ENCODE measurements at regions not wholly inside any gene's neighbourhood (a gene's known extent, or its start where the extent isn't known, plus 50 kb on each side); places are given as distances from the start of the nearest gene placed in this dataset.

- Histone ChIP-seq H3K27me3 (ENCODE audit: insufficient read depth, low read length, poor library complexity, severe bottlenecking) (no peaks in the 10 kb centered on the region), H3K36me3 (ENCODE audit: insufficient read depth, low read length) (no peaks in the 10 kb centered on the region), H3K4me1 (ENCODE audit: insufficient read depth, low read length) (no peaks in the 10 kb centered on the region), H3K27ac (ENCODE audit: low read depth, low read length) (no peak overlapping the region), H3K9me3 (ENCODE audit: low read length) (no peaks in the 10 kb centered on the region), H3K4me3 (ENCODE audit: low read length) (no peak overlapping the region)
- H3K27ac Mint-ChIP-seq: no peak overlapping the region
- no peaks in the 10 kb centered on the region for H3K27me3 Mint-ChIP-seq
- H3K9me3 Mint-ChIP-seq: peaks cover 2 to 12% (median 9%) of the 10 kb centered on the region in 5 donors
- DNase-seq: no peak
- no peak overlapping the region for H3K4me3 Mint-ChIP-seq
- ChIA-PET POLR2A (no interaction called here), CTCF (interaction anchor here (1.4 kb wide), 1 partner anchor 8 kb away, joined by 3 read pairs; no protein-coding TSS in a partner anchor)
- peaks cover 0 to 5% (median 2%) of the 10 kb centered on the region in 3 donors for H3K4me1 Mint-ChIP-seq
- peaks cover under 1 to 19% (median 5%) of the 10 kb centered on the region in 3 donors for H3K36me3 Mint-ChIP-seq
Observed at GRCh38 chr5:67530609-67531255, 334.1 kb upstream of the CD180 start.

- CTCF ChIA-PET: interaction anchor here (1.6 kb wide), 1 partner anchor 12 kb away, joined by 4 read pairs; no protein-coding TSS in a partner anchor
- no peak for DNase-seq
- Histone ChIP-seq H3K36me3 (ENCODE audit: insufficient read depth, low read length) (no peaks in the 10 kb centered on the region), H3K27ac (ENCODE audit: low read depth, low read length) (no peak overlapping the region), H3K4me1 (ENCODE audit: insufficient read depth, low read length) (no peaks in the 10 kb centered on the region), H3K4me3 (ENCODE audit: low read length) (no peak overlapping the region), H3K27me3 (ENCODE audit: insufficient read depth, low read length, poor library complexity, severe bottlenecking) (no peaks in the 10 kb centered on the region), H3K9me3 (ENCODE audit: low read length) (no peaks in the 10 kb centered on the region)
- Mint-ChIP-seq H3K27ac (no peak overlapping the region), H3K4me1 (peaks cover 0 to 5% (median 2%) of the 10 kb centered on the region in 3 donors), H3K4me3 (no peak overlapping the region), H3K27me3 (no peaks in the 10 kb centered on the region), H3K9me3 (peaks cover 2 to 14% (median 9%) of the 10 kb centered on the region in 5 donors), H3K36me3 (peaks cover 1 to 24% (median 5%) of the 10 kb centered on the region in 3 donors)
- POLR2A ChIA-PET: no interaction called here
Observed at GRCh38 chr5:67528953-67529352, 332.4 kb upstream of the CD180 start.

DNA sequence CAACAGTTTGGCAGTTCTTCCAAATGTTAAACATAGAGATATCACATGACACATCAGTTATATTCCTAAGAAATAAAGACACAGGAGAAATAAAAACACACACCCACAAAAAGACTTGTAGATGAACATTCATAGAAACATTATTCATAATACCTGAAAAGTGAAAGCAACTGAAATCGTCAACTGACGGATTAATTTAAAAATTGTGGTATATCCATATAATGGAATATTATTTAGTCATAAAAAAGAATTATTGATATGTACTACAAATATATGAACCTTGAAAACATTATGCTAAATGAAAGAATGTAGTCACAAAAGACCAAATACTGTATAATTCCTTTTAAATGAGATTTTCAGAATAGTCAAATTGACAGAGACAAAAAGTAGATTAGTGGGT, 330.2 kb upstream of the CD180 start:
- ChIA-PET POLR2A (no interaction called here), CTCF (no interaction called here)
- H3K4me1 ChIP-seq (ENCODE audit: insufficient read depth, low read length): no peaks in the 10 kb centered on the region
- Mint-ChIP-seq H3K27ac (no peak overlapping the region), H3K27me3 (peaks cover 0 to 3% of the 10 kb centered on the region in 2 donors), H3K36me3 (peaks cover 1 to 24% (median 5%) of the 10 kb centered on the region in 3 donors), H3K9me3 (peaks cover 2 to 14% (median 9%) of the 10 kb centered on the region in 5 donors), H3K4me1 (peaks cover 0 to 5% (median 2%) of the 10 kb centered on the region in 3 donors), H3K4me3 (no peak overlapping the region)
- no peak overlapping the region for H3K27ac ChIP-seq (ENCODE audit: low read depth, low read length)
- H3K9me3 ChIP-seq (ENCODE audit: low read length): no peaks in the 10 kb centered on the region
- no peaks in the 10 kb centered on the region for H3K27me3 ChIP-seq (ENCODE audit: insufficient read depth, low read length, poor library complexity, severe bottlenecking)
- H3K36me3 ChIP-seq (ENCODE audit: insufficient read depth, low read length): no peaks in the 10 kb centered on the region
- H3K4me3 ChIP-seq (ENCODE audit: low read length): no peak overlapping the region
- DNase-seq: no peak

GRCh38 chr5:67520161-67520908, 323.7 kb upstream of the CD180 start:
- peaks cover 0 to 3% of the 10 kb centered on the region in 2 donors for H3K27me3 Mint-ChIP-seq
- Histone ChIP-seq H3K27me3 (ENCODE audit: insufficient read depth, low read length, poor library complexity, severe bottlenecking) (no peaks in the 10 kb centered on the region), H3K4me1 (ENCODE audit: insufficient read depth, low read length) (peaks cover 20% of the 10 kb centered on the region), H3K4me3 (ENCODE audit: low read length) (no peak overlapping the region), H3K9me3 (ENCODE audit: low read length) (no peaks in the 10 kb centered on the region), H3K36me3 (ENCODE audit: insufficient read depth, low read length) (no peaks in the 10 kb centered on the region), H3K27ac (ENCODE audit: low read depth, low read length) (no peak overlapping the region)
- peaks cover 40 to 45% (median 40%) of the 10 kb centered on the region in 3 donors for H3K4me1 Mint-ChIP-seq
- peaks cover 0 to 11% (median 0%) of the 10 kb centered on the region in 3 donors for H3K36me3 Mint-ChIP-seq
- peak overlapping the region; percentile 7 to 93 (median 68) for H3K27ac Mint-ChIP-seq
- H3K9me3 Mint-ChIP-seq: peaks cover 0 to 3% (median 0%) of the 10 kb centered on the region in 5 donors
- DNase-seq: no peak
- ChIA-PET POLR2A (no interaction called here), CTCF (no interaction called here)
- peak overlapping the region in 5 of 7 donors; percentile 18 to 66 (median 29) for H3K4me3 Mint-ChIP-seq

DNA sequence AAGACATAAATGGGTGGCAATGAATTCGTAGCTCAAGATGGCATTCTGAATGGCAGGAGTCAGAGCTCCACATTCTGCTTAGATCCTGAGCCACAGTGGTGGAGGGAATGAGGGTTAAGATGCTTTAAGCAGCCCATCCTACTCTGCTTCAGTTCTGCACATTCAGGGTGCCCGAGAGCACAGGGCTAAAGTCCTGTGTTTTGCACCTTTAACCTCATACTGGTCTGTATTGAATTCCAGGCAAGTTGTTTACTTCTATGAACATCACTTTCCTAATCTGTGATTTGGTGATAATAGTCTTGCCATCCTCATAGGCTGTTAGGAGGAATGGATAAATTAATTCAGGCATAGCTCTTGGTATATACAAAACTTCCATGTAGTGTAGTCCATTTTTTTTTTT, 321.6 kb upstream of the CD180 start:
- ChIA-PET CTCF (no interaction called here), POLR2A (no interaction called here)
- no peaks in the 10 kb centered on the region for H3K27me3 Mint-ChIP-seq
- peaks cover 61 to 66% (median 61%) of the 10 kb centered on the region in 3 donors for H3K4me1 Mint-ChIP-seq
- peaks cover 41% of the 10 kb centered on the region for H3K4me1 ChIP-seq (ENCODE audit: insufficient read depth, low read length)
- no peak overlapping the region for H3K4me3 Mint-ChIP-seq
- H3K36me3 ChIP-seq (ENCODE audit: insufficient read depth, low read length): no peaks in the 10 kb centered on the region
- no peak for DNase-seq
- peaks cover 0 to 11% (median 0%) of the 10 kb centered on the region in 3 donors for H3K36me3 Mint-ChIP-seq
- H3K27me3 ChIP-seq (ENCODE audit: insufficient read depth, low read length, poor library complexity, severe bottlenecking): no peaks in the 10 kb centered on the region
- H3K27ac Mint-ChIP-seq: peak overlapping the region in 2 of 8 donors; percentile 32 to 52
- H3K9me3 ChIP-seq (ENCODE audit: low read length): no peaks in the 10 kb centered on the region
- H3K4me3 ChIP-seq (ENCODE audit: low read length): no peak overlapping the region
- peaks cover 0 to 3% (median 0%) of the 10 kb centered on the region in 5 donors for H3K9me3 Mint-ChIP-seq
- no peak overlapping the region for H3K27ac ChIP-seq (ENCODE audit: low read depth, low read length)

GRCh38 chr5:67516948-67517565, 320.5 kb upstream of the CD180 start:
- Mint-ChIP-seq H3K4me3 (peak overlapping the region in 1 of 7 donors; percentile 3), H3K9me3 (peaks cover 0 to 3% (median 0%) of the 10 kb centered on the region in 5 donors), H3K27ac (peak overlapping the region in 4 of 8 donors; percentile 3 to 84 (median 22)), H3K27me3 (no peaks in the 10 kb centered on the region), H3K36me3 (peaks cover 0 to 11% (median 0%) of the 10 kb centered on the region in 3 donors), H3K4me1 (peaks cover 67 to 78% (median 70%) of the 10 kb centered on the region in 3 donors)
- H3K4me1 ChIP-seq (ENCODE audit: insufficient read depth, low read length): peaks cover 46% of the 10 kb centered on the region
- ChIA-PET CTCF (interaction anchor here (1.7 kb wide), 1 partner anchor 12 kb away, joined by 4 read pairs; no protein-coding TSS in a partner anchor), POLR2A (no interaction called here)
- no peaks in the 10 kb centered on the region for H3K27me3 ChIP-seq (ENCODE audit: insufficient read depth, low read length, poor library complexity, severe bottlenecking)
- H3K36me3 ChIP-seq (ENCODE audit: insufficient read depth, low read length): no peaks in the 10 kb centered on the region
- no peak for DNase-seq
- no peak overlapping the region for H3K27ac ChIP-seq (ENCODE audit: low read depth, low read length)
- no peaks in the 10 kb centered on the region for H3K9me3 ChIP-seq (ENCODE audit: low read length)
- H3K4me3 ChIP-seq (ENCODE audit: low read length): no peak overlapping the region

- peaks cover 46% of the 10 kb centered on the region for H3K4me1 ChIP-seq (ENCODE audit: insufficient read depth, low read length)
- H3K27me3 ChIP-seq (ENCODE audit: insufficient read depth, low read length, poor library complexity, severe bottlenecking): no peaks in the 10 kb centered on the region
- H3K9me3 Mint-ChIP-seq: peaks cover 0 to 3% (median 0%) of the 10 kb centered on the region in 5 donors
- H3K36me3 Mint-ChIP-seq: peaks cover 0 to 7% (median 0%) of the 10 kb centered on the region in 3 donors
- peak in 1 of 5 donors; percentile 51 for DNase-seq
- peaks cover 65 to 88% (median 74%) of the 10 kb centered on the region in 3 donors for H3K4me1 Mint-ChIP-seq
- ChIA-PET POLR2A (no interaction called here), CTCF (interaction anchor here (1.7 kb wide), 1 partner anchor 13 kb away, joined by 4 read pairs; no protein-coding TSS in a partner anchor)
- H3K9me3 ChIP-seq (ENCODE audit: low read length): no peaks in the 10 kb centered on the region
- no peaks in the 10 kb centered on the region for H3K36me3 ChIP-seq (ENCODE audit: insufficient read depth, low read length)
- peak overlapping the region; percentile 3 to 87 (median 59) for H3K4me3 Mint-ChIP-seq
- no peaks in the 10 kb centered on the region for H3K27me3 Mint-ChIP-seq
- H3K4me3 ChIP-seq (ENCODE audit: low read length): no peak overlapping the region
- H3K27ac ChIP-seq (ENCODE audit: low read depth, low read length): no peak overlapping the region
- H3K27ac Mint-ChIP-seq: peak overlapping the region; percentile 23 to 95 (median 90)
Observed at GRCh38 chr5:67515762-67516161, 319.2 kb upstream of the CD180 start.

All from CD8-positive, alpha-beta memory T cell (primary cell).